ENCODE measurements at regions not wholly inside any gene's neighbourhood (a gene's known extent, or its start where the extent isn't known, plus 50 kb on each side); places are given as distances from the start of the nearest gene placed in this dataset.
A peak's percentile ranks its signal among the peaks of the same experiment; 100 is the strongest.

GRCh38 chr4:187232796-187233195, 509.1 kb upstream of the FAT1 start:
- Histone ChIP-seq H2BK15ac (ENCODE audit: low read depth, low read length) (no peak overlapping the region), H3K4ac (ENCODE audit: low read depth, low read length) (0 out of 2 replicates have a peak overlapping the region, but pooled peaks have one; percentile 22), H3K36me3 (ENCODE audit: control insufficient read depth, insufficient read depth, low read length) (no peaks in the 10 kb centered on the region), H3K27ac (ENCODE audit: insufficient read depth, low read length) (no peak overlapping the region), H3K18ac (ENCODE audit: low read depth, low read length) (no peak overlapping the region), H3K9me1 (ENCODE audit: insufficient read depth, low read length) (peaks cover 10% of the 10 kb centered on the region), H4K91ac (ENCODE audit: insufficient read depth, low read depth, low read length) (no peak overlapping the region), H3K4me2 (ENCODE audit: low read depth, low read length) (no peak overlapping the region), H2BK120ac (ENCODE audit: low read depth, low read length) (no peak overlapping the region), H2BK5ac (ENCODE audit: low read depth, low read length, poor library complexity, severe bottlenecking) (no peak overlapping the region), H2AFZ (replicated peaks; ENCODE audit: low read length, poor library complexity) (no peak overlapping the region), H2BK20ac (ENCODE audit: low read depth, low read length) (peak overlapping the region; percentile 83; the same call in 1 of the 2 replicates), H4K5ac (ENCODE audit: low read depth, low read length) (peak overlapping the region; percentile 36; the same call in 1 of the 2 replicates), H2AK5ac (ENCODE audit: low read depth, low read length) (no peak overlapping the region), H3K27me3 (ENCODE audit: control insufficient read depth, insufficient read depth, low read length) (no peaks in the 10 kb centered on the region), H3K79me1 (ENCODE audit: low read depth in 1 of 2, low read length in 2 of 2) (no peaks in the 10 kb centered on the region), H3K56ac (ENCODE audit: extremely low read depth, insufficient read depth, low read length) (no peak overlapping the region), H3K9me3 (ENCODE audit: control insufficient read depth, insufficient read depth, low read length) (no peaks in the 10 kb centered on the region), H4K8ac (ENCODE audit: low read depth in 2 of 2, low read length in 2 of 2) (no peak overlapping the region), H4K20me1 (ENCODE audit: insufficient read depth, low read length) (no peaks in the 10 kb centered on the region), H3K9ac (ENCODE audit: low read depth, low read length) (no peak overlapping the region), H3K4me3 (ENCODE audit: insufficient read depth, low read depth, low read length) (no peak overlapping the region), H3K14ac (replicated peaks; ENCODE audit: low read depth, low read length) (no peak overlapping the region), H3K4me1 (ENCODE audit: control insufficient read depth, insufficient read depth, low read length) (peaks cover 8% of the 10 kb centered on the region), H2AK9ac (replicated peaks; ENCODE audit: low read depth, low read length, poor library complexity) (no peak overlapping the region), H3K23ac (ENCODE audit: low read depth, low read length) (no peak overlapping the region)
- in situ Hi-C loops (cut with MboI; ENCODE audit: low sequenced_read_pairs) (no loop called here), dilution Hi-C loops (cut with HindIII; ENCODE audit: low sequenced_read_pairs, unreplicated experiment) (no loop called here), intact Hi-C loops (cut with micrococcal nuclease) (no loop called here)
- no TSS peak for BruUV-seq (replicated peaks)
- CTCF ChIA-PET = no interaction called here
- ATAC-seq (ENCODE audit: low read depth) (no peak), DNase-seq (no peak)
- WGBS, 2 experiments (ENCODE audit: extremely low coverage in 2 of 2, insufficient read length in 1 of 2) = no CpG with 5 or more reads among the region's 2 CpGs
- POLR2A ChIA-PET (ENCODE audit: unreplicated experiment) = no interaction called here
- TF ChIP-seq CHD1 (IDR thresholded peaks at IDR 0.05; ENCODE audit: low read depth, low read length) = no peak
- no peak for TF ChIP-seq BHLHE40 (IDR thresholded peaks at IDR 0.05; ENCODE audit: low read depth, low read length)
